GM06990 (cell line): ENCODE measurements at regions not wholly inside any gene's neighbourhood (a gene's known extent, or its start where the extent isn't known, plus 50 kb on each side); places are given as distances from the start of the nearest gene placed in this dataset.

Experiments used
- DNase-seq: peaks from one replicate; pipeline ENCODE4 v3.0.0-alpha.2; 2011; ENCODE audit not compliant: insufficient read length; ENCODE audit errors: extremely low read depth
- H3K27me3 ChIP-seq: replicated peaks from 2 replicates; pipeline ENCODE4 v1.6.0; 2011; ENCODE audit warnings: low read length; ENCODE audit not compliant: control insufficient read depth, insufficient read depth
- H3K36me3 ChIP-seq: 2 replicates; pipeline ENCODE4 v1.5.1; 2011; ENCODE audit warnings: low read length; ENCODE audit not compliant: control insufficient read depth, insufficient read depth
- H3K4me3 ChIP-seq: replicated peaks from 2 replicates; pipeline ENCODE4 v1.5.1; 2011; ENCODE audit warnings: low read depth, mild to moderate bottlenecking, control low read depth, low read length
- CTCF ChIP-seq: IDR thresholded peaks from 2 replicates; pipeline ENCODE4 v1.5.1; 2011; ENCODE audit warnings: low read length, control low read depth, mild to moderate bottlenecking, inconsistent platforms; ENCODE audit not compliant: insufficient read depth, poor library complexity, severe bottlenecking

- no peak for TF ChIP-seq CTCF
- Histone ChIP-seq H3K27me3 (no peaks in the 10 kb centered on the region), H3K4me3 (no peak overlapping the region), H3K36me3 (no peaks in the 10 kb centered on the region)
- DNase-seq = no peak
Observed at GRCh38 chr18:56052202-56052601, 464.2 kb upstream of the TCF4 start.

GRCh38 chr18:56044239-56044638, 456.2 kb upstream of the TCF4 start:
- Histone ChIP-seq H3K27me3 (no peaks in the 10 kb centered on the region), H3K36me3 (no peaks in the 10 kb centered on the region), H3K4me3 (no peak overlapping the region)
- no peak for DNase-seq
- TF ChIP-seq CTCF = no peak

- no peak for DNase-seq
- Histone ChIP-seq H3K27me3 (no peaks in the 10 kb centered on the region), H3K4me3 (no peak overlapping the region), H3K36me3 (no peaks in the 10 kb centered on the region)
- TF ChIP-seq CTCF = no peak
Observed at GRCh38 chr18:56043641-56044061, 455.7 kb upstream of the TCF4 start.

- TF ChIP-seq CTCF = no peak
- Histone ChIP-seq H3K27me3 (no peaks in the 10 kb centered on the region), H3K4me3 (no peak overlapping the region), H3K36me3 (no peaks in the 10 kb centered on the region)
- DNase-seq = no peak
Observed at GRCh38 chr18:56042915-56043536, 455.0 kb upstream of the TCF4 start.

- H3K4me3 ChIP-seq = no peak overlapping the region
- no peak for TF ChIP-seq CTCF
- H3K27me3 ChIP-seq = no peaks in the 10 kb centered on the region
- no peak for DNase-seq
- no peaks in the 10 kb centered on the region for H3K36me3 ChIP-seq
Observed at GRCh38 chr18:56038171-56039030, 450.4 kb upstream of the TCF4 start.
